GM18520 (cell line): ENCODE measurements at regions not wholly inside any gene's neighbourhood (a gene's known extent, or its start where the extent isn't known, plus 50 kb on each side); places are given as distances from the start of the nearest gene placed in this dataset.

Source experiments
- ATAC-seq: cut with Tn5 transposase; IDR thresholded peaks from one replicate; pipeline ENCODE4 v1.9.1; 2021; ENCODE audit not compliant: unreplicated experiment

GRCh38 chr2:43023791-43024514 lies 202.5 kb downstream of the ZFP36L2 start:
- ATAC-seq: no peak

GRCh38 chr2:43022896-43023295 lies 203.5 kb downstream of the ZFP36L2 start:
- no peak for ATAC-seq

DNA sequence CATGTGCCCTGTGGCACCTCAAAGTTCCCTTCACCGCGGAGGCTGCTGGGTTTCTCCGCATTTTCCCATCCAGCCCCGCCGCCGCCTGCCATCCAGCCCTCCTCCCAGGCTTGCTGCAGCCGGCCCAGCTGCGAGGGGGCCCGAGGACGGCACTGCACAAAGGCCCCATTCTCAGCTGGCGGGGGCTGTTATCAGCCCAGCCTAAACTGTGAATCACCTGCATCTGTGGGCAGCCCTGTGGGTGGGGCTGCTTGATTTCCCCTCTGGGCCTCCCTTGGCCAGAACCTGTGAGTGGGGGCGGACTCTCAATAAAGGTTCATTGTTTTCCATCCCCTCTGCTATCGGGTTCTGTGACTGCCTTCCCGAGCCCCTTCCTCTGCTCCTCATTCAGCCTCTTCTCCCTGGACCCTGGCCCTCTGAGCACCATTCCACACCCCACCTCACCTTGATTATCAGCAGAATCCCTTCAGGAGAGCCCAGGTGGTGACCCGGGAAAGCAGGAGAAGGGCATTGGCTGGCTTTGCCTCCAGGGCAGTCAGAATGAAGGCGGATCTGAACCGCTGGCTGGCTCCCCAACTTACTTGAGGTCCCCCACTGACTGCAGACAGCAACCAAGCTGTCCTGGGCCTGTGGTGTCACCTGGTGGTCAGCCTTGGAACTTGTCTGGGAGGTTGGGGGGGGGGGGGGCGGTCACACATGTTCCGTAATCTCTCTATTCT lies 204.5 kb downstream of the ZFP36L2 start:
- no peak for ATAC-seq

DNA sequence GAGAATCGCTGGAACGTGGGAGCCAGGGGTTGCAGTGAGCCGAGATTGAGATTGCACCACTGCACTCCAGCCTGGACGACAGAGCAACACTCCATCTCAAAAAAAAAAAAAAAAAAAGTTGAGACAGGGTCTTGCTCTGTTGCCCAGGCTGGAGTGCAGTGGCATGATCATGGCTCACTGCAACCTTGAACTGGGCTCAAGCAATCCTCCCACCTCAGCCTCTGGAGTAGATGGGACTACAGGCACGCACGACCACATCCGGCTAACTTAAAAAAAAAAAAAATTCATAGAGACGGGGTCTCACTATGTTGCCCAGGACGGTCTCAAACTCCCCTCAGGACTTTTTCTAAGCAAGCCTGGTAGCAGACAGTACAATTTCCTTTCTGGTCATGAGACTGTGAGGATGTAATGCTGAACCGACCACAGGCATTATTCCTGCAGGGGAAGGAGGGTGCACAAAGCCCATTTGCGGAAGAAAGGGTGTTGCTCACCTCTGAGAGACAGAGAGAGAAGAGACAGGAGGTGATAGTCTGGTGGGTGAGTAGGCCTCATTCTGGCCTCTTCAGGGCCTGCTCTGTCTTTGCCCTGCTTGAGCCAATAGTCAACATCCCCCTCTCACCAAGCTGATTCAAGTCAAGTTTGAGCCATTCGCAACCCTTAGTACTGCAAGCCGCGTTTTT lies 205.3 kb downstream of the ZFP36L2 start:
- ATAC-seq: no peak

GRCh38 chr2:43020296-43020695 lies 206.1 kb downstream of the ZFP36L2 start:
- ATAC-seq: no peak

- ATAC-seq: no peak
Observed at GRCh38 chr2:43019536-43020183, 206.7 kb downstream of the ZFP36L2 start.

DNA sequence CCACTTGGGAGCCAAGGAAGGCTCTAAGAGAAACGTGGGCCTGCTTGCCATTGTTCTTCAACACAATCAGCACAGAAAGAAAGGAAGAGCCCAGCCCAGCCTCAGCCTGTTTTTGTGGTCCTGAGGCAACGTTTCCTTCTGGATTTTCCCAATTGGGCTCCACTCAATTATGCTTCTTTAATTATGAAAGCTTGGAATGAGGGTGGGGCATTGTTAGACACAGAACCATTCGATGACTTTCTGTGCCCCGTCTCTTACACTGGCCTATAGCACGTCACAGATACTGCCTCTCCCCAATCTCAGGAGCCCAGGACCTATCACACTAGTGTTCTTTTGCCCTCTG lies 207.4 kb downstream of the ZFP36L2 start:
- no peak for ATAC-seq

DNA sequence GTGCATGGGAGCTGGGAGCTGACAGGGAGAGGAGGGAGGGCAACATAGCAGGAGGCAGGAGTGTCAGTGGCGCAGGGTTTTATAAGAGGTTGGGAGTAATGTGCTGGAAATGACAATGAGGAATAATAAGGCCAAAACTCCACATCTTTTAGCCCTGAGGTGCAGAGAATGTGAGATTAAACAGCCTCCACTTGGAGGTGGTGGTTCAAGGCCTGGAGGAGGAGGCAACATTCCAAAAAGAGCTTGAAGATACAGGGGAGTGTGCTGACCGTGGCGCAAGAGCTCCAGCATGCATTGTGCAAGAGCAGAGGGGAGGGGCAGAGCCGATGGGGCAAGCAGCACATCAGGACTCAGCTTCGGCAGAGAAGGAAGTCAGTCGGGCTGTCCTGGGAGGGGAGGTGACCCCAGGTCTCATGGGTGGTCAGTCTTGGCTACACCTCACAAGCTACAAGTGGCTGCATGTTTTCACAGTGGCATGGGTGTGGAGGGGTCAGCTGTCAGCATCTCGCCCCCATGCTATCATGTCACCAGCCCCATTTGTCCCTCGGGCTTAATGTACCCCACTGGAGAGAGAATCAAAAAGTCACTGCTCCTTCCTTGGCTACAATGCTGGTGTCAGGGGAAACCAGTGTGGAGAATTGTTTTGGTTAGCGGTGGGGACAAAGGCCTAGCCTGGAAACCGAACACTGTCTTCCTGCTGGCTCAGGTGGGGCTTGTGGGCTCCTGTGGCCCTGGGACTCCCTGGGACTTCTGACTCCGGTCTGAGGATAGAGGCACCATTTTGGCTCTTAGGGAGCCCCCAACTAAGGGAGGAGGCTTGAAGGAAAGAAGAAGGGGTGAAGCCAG lies 208.0 kb downstream of the ZFP36L2 start:
- ATAC-seq: no peak

DNA sequence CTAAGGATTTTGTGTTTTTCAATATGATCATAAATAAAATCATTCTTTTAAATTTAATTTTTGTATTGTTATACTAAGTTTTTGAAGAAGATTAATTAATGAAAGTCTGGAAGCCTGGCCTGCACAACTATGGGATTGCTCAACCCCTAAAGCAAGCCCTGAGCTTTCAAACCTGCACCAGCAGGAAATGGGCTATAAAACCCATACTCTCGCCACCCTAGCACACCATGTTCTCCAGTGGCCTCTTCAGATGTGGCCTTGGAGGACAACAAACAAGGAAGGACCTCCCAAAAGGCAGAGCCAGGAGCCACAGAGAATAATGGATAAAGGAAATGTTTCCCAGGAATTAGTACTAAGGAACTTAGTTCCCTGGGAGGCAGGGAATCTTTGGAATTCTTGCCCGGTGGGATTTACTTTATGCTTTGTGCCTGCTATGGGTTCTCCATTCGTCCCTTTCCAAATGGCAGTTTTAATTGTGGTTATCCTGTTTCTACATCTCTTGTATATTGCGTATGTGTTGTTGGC lies 212.5 kb downstream of the ZFP36L2 start:
- ATAC-seq: no peak

GRCh38 chr2:43012966-43013365 lies 213.4 kb downstream of the ZFP36L2 start:
- ATAC-seq: no peak

- no peak for ATAC-seq
Observed at GRCh38 chr2:43011158-43011491, 215.3 kb downstream of the ZFP36L2 start.

DNA sequence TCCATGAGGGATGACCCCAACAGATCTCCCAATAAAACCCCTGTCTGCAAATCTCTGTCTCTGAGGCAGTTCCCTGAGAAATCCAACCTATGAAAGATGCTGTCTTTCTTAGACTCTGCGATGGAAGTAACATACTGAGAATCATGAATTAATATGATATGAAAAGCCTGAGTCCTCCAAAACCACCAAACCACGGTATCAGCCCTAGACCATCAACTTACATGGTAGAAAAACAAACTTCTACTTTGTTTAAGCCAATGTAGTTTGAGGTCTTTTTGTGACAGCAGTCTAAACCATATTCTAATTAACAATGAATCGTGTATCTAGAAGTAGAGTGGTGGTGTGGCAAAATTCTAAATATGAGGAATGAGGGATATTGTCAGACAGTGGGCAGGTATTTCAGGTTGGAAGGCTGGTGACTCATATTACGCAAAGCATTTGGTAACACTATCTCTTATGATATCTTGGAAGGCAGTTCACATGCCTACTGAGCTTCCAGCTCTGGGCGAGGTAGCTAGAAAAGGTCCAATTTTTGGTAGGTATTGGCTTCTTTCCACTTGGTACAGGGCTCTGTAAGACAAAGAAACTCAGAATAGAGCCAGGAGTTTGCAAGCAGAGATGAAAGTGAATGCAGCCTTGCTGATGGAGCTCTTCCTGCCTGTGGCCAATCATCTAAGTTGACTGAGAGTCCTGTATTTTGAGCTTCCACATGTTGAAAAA lies 215.8 kb downstream of the ZFP36L2 start:
- ATAC-seq: no peak

- no peak for ATAC-seq
Observed at GRCh38 chr2:43009448-43009847, 217.0 kb downstream of the ZFP36L2 start.

GRCh38 chr2:43008388-43008787 lies 216.0 kb upstream of the HAAO start:
- no peak for ATAC-seq

DNA sequence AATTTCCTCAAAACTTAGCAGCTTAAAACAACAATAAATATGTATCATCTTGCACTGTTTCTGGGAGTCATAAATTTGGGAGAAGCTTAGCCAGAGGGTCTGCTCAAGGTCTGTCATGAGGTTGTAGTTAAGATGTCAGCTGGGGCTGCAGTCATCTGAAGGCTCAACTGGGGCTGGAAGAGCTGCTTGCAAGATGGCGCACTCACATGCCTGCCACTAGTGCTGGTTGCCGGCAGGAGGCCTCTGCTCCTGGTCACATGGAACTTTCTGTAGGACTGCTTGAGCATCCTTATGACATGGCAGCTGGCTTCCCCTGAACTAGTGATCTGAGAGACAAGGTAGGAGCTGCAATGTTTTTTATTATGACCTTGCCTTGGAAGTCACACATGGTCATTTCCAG lies 215.5 kb upstream of the HAAO start:
- ATAC-seq: no peak

- ATAC-seq: no peak
Observed at GRCh38 chr2:43006834-43007543, 214.6 kb upstream of the HAAO start.

DNA sequence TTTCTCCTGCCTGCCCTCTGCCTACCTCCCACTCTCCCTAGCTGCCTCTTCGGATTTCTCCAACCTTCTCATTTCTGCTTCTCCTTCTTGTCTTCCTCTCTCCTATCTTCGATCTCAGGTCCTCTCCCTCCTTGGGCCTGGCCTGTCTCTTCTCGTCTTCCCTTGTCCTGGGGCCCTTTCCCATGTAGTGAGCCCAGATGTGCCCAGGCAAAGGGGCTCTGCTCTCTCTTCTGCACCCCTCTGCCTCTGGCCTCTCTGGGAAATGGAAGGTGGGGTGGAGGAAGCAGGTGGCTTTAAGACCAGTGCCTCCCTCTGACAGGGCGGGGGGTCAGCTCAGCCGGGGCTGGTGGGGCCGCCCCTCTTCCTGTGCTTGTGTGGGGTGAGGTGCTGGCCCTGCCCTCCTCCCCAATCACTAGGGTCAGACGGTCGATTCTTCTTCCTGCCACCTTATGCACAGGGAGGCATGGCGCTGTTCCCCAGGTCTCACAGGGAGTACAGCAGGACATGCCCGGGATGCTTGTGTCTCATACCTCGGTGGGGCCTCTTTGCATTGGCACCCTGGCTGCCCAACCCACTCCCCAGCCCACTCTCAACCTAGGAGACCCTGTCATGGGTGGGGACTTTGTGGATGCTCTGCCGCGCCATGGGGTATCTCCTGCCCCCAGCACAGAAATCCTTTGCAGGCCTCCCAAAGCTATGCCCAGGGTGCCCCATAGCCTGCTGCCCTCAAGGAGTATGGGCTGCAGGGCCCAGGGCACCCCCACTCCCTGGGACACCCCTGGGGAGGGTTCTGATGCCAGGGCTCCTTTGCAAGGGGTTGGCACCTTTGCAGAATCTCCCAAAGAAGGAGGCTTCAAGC lies 213.8 kb upstream of the HAAO start:
- no peak for ATAC-seq

- ATAC-seq: no peak
Observed at GRCh38 chr2:43005245-43005974, 213.0 kb upstream of the HAAO start.
